ENCODE measurements at regions not wholly inside any gene's neighbourhood (a gene's known extent, or its start where the extent isn't known, plus 50 kb on each side); places are given as distances from the start of the nearest gene placed in this dataset.

DNA sequence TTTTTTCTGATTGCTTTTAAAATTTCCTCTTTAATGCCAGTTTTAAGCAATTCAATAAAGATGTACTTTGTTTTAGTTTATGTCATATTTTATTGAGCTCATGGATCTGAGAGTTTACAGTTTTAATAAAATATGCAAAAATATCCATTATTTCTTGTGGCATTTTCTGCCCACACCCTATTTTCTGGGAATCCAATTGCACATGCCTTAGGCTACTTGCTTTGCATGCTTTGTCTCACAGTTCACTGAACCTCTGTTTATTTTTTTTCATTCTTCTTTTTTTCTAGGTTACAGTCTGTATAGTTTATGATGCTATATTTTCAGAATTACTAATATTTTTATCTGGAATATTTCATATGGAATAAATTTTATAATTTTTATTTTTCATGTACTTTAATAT lies 1258.0 kb downstream of the FSCB start:
- H3K27me3 ChIP-seq (replicated peaks; ENCODE audit: control insufficient read depth, insufficient read depth, low read length) = no peaks in the 10 kb centered on the region
- DNase-seq (ENCODE audit: extremely low read depth, insufficient read length) = no peak
- no peak overlapping the region for H3K4me3 ChIP-seq (replicated peaks; ENCODE audit: low read depth, low read length)
- H3K36me3 ChIP-seq (ENCODE audit: control insufficient read depth, insufficient read depth, low read length) = no peaks in the 10 kb centered on the region
- TF ChIP-seq, protein P1, sequence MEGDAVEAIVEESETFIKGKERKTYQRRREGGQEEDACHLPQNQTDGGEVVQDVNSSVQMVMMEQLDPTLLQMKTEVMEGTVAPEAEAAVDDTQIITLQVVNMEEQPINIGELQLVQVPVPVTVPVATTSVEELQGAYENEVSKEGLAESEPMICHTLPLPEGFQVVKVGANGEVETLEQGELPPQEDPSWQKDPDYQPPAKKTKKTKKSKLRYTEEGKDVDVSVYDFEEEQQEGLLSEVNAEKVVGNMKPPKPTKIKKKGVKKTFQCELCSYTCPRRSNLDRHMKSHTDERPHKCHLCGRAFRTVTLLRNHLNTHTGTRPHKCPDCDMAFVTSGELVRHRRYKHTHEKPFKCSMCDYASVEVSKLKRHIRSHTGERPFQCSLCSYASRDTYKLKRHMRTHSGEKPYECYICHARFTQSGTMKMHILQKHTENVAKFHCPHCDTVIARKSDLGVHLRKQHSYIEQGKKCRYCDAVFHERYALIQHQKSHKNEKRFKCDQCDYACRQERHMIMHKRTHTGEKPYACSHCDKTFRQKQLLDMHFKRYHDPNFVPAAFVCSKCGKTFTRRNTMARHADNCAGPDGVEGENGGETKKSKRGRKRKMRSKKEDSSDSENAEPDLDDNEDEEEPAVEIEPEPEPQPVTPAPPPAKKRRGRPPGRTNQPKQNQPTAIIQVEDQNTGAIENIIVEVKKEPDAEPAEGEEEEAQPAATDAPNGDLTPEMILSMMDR (IDR thresholded peaks at IDR 0.05; ENCODE audit: insufficient read depth, low read length, poor library complexity, severe bottlenecking) = no peak

DNA sequence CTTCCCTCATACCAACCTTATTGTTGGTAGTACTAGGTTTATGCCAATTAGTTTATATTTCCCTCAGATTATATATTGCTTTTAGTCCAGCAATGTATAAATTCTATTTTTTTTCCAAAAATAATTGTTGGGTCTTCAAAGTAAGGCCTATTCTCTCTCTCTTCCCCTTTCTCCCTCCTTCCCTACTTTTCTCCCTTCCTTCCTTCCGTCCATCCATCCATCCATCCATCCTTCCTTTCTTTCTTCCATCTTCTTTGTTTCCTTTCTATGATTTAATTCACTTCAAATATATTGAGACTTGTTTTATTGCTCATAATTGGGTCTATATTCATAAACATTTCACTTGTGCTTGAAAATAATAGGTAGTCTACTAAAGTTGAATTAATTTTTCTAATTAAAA lies 1259.2 kb downstream of the FSCB start:
- TF ChIP-seq, protein P1 (IDR thresholded peaks at IDR 0.05; ENCODE audit: insufficient read depth, low read length, poor library complexity, severe bottlenecking) = no peak
- no peak overlapping the region for H3K4me3 ChIP-seq (replicated peaks; ENCODE audit: low read depth, low read length)
- H3K36me3 ChIP-seq (ENCODE audit: control insufficient read depth, insufficient read depth, low read length) = no peaks in the 10 kb centered on the region
- no peaks in the 10 kb centered on the region for H3K27me3 ChIP-seq (replicated peaks; ENCODE audit: control insufficient read depth, insufficient read depth, low read length)
- no peak for DNase-seq (ENCODE audit: extremely low read depth, insufficient read length)

DNA sequence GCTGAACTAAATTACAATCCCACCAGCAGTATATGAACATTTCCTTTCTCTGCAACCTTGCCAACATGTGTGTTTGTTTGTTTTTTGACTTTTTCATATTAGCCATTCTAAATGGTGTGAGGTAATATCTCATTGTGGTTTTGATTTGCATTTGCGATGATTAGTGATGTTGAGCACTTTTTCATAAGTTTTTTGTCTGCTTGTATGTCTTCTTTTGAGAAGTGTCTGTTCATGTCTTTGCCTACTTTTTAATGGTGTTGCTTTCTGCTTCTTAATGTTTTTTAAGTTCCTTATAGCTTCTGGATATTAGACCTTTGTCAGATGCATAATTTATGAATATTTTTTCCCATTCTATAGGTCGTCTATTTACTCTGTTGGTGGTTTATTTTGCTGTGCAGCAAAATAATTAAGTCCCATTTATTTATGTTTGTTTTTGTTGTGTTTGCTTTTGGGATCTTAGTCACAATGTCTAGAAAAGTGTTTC lies 1262.9 kb downstream of the FSCB start:
- DNase-seq (ENCODE audit: extremely low read depth, insufficient read length) = no peak
- no peaks in the 10 kb centered on the region for H3K36me3 ChIP-seq (ENCODE audit: control insufficient read depth, insufficient read depth, low read length)
- H3K27me3 ChIP-seq (replicated peaks; ENCODE audit: control insufficient read depth, insufficient read depth, low read length) = no peaks in the 10 kb centered on the region
- no peak overlapping the region for H3K4me3 ChIP-seq (replicated peaks; ENCODE audit: low read depth, low read length)
- TF ChIP-seq, protein P1 (IDR thresholded peaks at IDR 0.05; ENCODE audit: insufficient read depth, low read length, poor library complexity, severe bottlenecking) = no peak

DNA sequence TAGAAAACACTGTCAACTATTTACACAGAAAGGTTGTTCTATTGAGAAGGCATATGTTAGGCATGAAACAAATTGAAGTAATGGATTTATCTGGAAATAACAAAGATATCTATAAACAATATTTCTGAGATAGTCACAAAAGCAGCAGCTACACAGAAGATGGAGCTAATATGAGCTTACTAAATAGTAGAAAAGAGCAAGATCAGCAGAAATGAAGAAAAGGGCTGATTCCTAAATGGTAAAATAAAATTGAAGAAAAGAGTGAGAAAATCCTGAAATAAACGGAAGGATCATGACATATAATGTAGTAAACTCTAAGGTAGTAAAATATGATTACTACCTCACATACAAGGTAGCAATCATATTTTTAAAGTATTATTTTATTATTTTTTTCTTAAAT lies 1263.9 kb downstream of the FSCB start:
- Histone ChIP-seq H3K4me3 (replicated peaks; ENCODE audit: low read depth, low read length) (no peak overlapping the region), H3K36me3 (ENCODE audit: control insufficient read depth, insufficient read depth, low read length) (no peaks in the 10 kb centered on the region), H3K27me3 (replicated peaks; ENCODE audit: control insufficient read depth, insufficient read depth, low read length) (no peaks in the 10 kb centered on the region)
- DNase-seq (ENCODE audit: extremely low read depth, insufficient read length) = no peak
- TF ChIP-seq, protein P1 (IDR thresholded peaks at IDR 0.05; ENCODE audit: insufficient read depth, low read length, poor library complexity, severe bottlenecking) = no peak

DNA sequence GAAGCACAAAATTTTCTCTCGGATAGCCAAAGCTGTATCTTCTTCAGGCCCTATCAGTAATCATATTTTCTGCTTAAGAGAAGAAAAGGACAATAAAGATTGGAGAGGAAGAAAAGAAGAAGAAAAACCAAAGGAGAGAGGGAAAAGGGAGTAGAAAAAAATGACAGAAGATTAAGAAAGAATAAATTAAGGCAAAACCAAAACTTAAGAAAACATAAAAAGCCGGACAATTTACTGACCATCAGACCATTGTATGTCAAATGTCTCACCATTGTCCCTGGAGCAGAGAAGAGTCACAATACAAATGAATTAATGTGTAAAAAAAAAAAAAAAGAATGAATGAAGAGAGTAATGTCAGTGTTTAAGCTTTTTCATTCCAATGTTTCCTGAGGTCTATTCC lies 1274.8 kb downstream of the FSCB start:
- no peak overlapping the region for H3K4me3 ChIP-seq (replicated peaks; ENCODE audit: low read depth, low read length)
- no peak for DNase-seq (ENCODE audit: extremely low read depth, insufficient read length)
- no peaks in the 10 kb centered on the region for H3K36me3 ChIP-seq (ENCODE audit: control insufficient read depth, insufficient read depth, low read length)
- TF ChIP-seq, protein P1 (IDR thresholded peaks at IDR 0.05; ENCODE audit: insufficient read depth, low read length, poor library complexity, severe bottlenecking) = no peak
- H3K27me3 ChIP-seq (replicated peaks; ENCODE audit: control insufficient read depth, insufficient read depth, low read length) = no peaks in the 10 kb centered on the region

DNA sequence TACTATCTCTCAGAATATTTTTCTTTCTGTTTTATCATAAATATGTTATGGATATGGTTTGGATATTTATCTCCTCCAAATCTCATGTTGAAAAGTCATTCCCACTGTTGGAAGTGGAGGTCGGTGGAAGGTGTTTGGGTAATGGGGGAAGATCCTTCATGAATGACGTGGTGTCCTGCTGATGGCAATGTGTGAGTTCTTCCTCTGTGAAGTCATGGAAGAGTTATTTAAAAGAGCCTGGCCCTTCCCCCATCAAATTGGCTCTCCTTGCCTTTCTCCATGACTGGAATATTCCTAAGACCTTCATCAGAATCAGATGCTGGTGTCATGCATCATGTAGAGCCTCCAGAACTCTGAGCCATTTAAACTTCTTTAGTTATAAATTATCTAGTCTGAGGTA lies 1291.6 kb downstream of the FSCB start:
- H3K27me3 ChIP-seq (replicated peaks; ENCODE audit: control insufficient read depth, insufficient read depth, low read length) = no peaks in the 10 kb centered on the region
- DNase-seq (ENCODE audit: extremely low read depth, insufficient read length) = no peak
- TF ChIP-seq, protein P1 (IDR thresholded peaks at IDR 0.05; ENCODE audit: insufficient read depth, low read length, poor library complexity, severe bottlenecking) = no peak
- H3K36me3 ChIP-seq (ENCODE audit: control insufficient read depth, insufficient read depth, low read length) = no peaks in the 10 kb centered on the region
- no peak overlapping the region for H3K4me3 ChIP-seq (replicated peaks; ENCODE audit: low read depth, low read length)

Measured in GM06990 (cell line).